H1 (cell line): ENCODE measurements at regions not wholly inside any gene's neighbourhood (a gene's known extent, or its start where the extent isn't known, plus 50 kb on each side); places are given as distances from the start of the nearest gene placed in this dataset.

Source experiments
- CTCF ChIA-PET: fragments of 300-600 bp; sonication (Branson Sonifier 250); formaldehyde crosslinking; loops from one replicate; lab custom pipeline; 2021; ENCODE audit not compliant: partially characterized antibody; lab: Charles Lee
- POLR2A ChIA-PET: fragments of 300-600 bp; sonication (Branson Sonifier 250); formaldehyde crosslinking; loops from one replicate; lab custom pipeline; 2021; ENCODE audit warnings: inconsistent platforms; ENCODE audit not compliant: partially characterized antibody; lab: Charles Lee
- DNase-seq, 2 experiments: peaks; one replicate each; pipeline versions ENCODE4 v3.0.0 to v3.0.0-alpha.2; 2010 to 2022; ENCODE audit warnings: low spot score in 2 of 2, low read depth in 1 of 2, mixed read lengths in 1 of 2
- FAIRE-seq: peaks from 2 replicates; lab custom pipeline; 2011; peaks lifted over from hg19 to GRCh38; lab: Jason Lieb, UNC
- H2AFZ ChIP-seq: 2 replicates; pipeline ENCODE4 v1.8.1; 2012; ENCODE audit warnings: low read length, inconsistent platforms
- H2AK5ac ChIP-seq: 2 replicates; pipeline ENCODE4 v1.6.1; 2013; ENCODE audit warnings: low read depth, low read length
- H2BK120ac ChIP-seq: replicated peaks from 2 replicates; pipeline ENCODE3; 2013; ENCODE audit warnings: low read depth, low read length, inconsistent platforms
- H2BK12ac ChIP-seq: 2 replicates; pipeline ENCODE4 v1.6.1; 2013; ENCODE audit warnings: low read depth, low read length
- H2BK15ac ChIP-seq: 2 replicates; pipeline ENCODE4 v1.6.1; 2013; ENCODE audit warnings: low read length
- H2BK20ac ChIP-seq: 2 replicates; pipeline ENCODE4 v1.6.1; 2013; ENCODE audit warnings: low read length
- H2BK5ac ChIP-seq: 2 replicates; pipeline ENCODE4 v1.6.1; 2013; ENCODE audit warnings: low read depth, low read length
- H3K14ac ChIP-seq: 2 replicates; pipeline ENCODE4 v1.6.1; 2013; ENCODE audit warnings: inconsistent platforms; ENCODE audit not compliant: insufficient read length
- H3K18ac ChIP-seq: 2 replicates; pipeline ENCODE4 v1.6.1; 2013; ENCODE audit warnings: low read length; ENCODE audit errors: extremely low read depth
- H3K23ac ChIP-seq: 2 replicates; pipeline ENCODE4 v1.6.1; 2013; ENCODE audit warnings: inconsistent platforms; ENCODE audit not compliant: insufficient read length
- H3K23me2 ChIP-seq: 2 replicates; pipeline ENCODE4 v1.6.1; 2013; ENCODE audit warnings: low read depth, low read length
- H3K27ac ChIP-seq: 2 replicates; pipeline ENCODE4 v1.6.1; 2011; ENCODE audit warnings: low read depth, low read length, inconsistent platforms
- H3K27me3 ChIP-seq, 4 experiments: replicated peaks in 1 of 4; 1 replicate in 1 of 4; 2 replicates in 3 of 4; pipeline versions ENCODE4 v1.6.1 to v1.8.1; 2011 to 2013; ENCODE audit warnings: low read length in 3 of 4, mild to moderate bottlenecking in 3 of 4, inconsistent platforms in 2 of 4, mixed read lengths in 2 of 4, moderate library complexity in 1 of 4; ENCODE audit not compliant: control insufficient read depth in 3 of 4, insufficient read depth in 3 of 4; ENCODE audit errors: extremely low read depth in 1 of 4
- H3K36me3 ChIP-seq, 4 experiments: 2 replicates each; pipeline versions ENCODE4 v1.6.1 to v1.8.1; 2011 to 2013; ENCODE audit warnings: mild to moderate bottlenecking in 4 of 4, low read length in 3 of 4, moderate library complexity in 2 of 4, control low read depth in 1 of 4, inconsistent platforms in 1 of 4; ENCODE audit not compliant: insufficient read depth in 4 of 4, control insufficient read depth in 2 of 4
- H3K4ac ChIP-seq: replicated peaks from 2 replicates; pipeline ENCODE3; 2013; ENCODE audit warnings: low read length, low read depth, mixed read lengths, inconsistent platforms; ENCODE audit not compliant: insufficient read length
- H3K4me1 ChIP-seq, 4 experiments: replicated peaks in 1 of 4; 1 replicate in 1 of 4; 2 replicates in 3 of 4; pipeline versions ENCODE4 v1.6.1 to v1.8.1; 2011 to 2013; ENCODE audit warnings: low read length in 3 of 4, inconsistent platforms in 2 of 4, mixed read lengths in 1 of 4; ENCODE audit not compliant: insufficient read depth in 4 of 4, control insufficient read depth in 3 of 4
- H3K4me2 ChIP-seq, 2 experiments: 2 replicates each; pipeline versions ENCODE4 v1.6.1 to v1.8.1; 2011 to 2013; ENCODE audit warnings: low read depth in 2 of 2, low read length in 2 of 2, control low read depth in 1 of 2, inconsistent platforms in 1 of 2, mild to moderate bottlenecking in 1 of 2; ENCODE audit not compliant: insufficient read depth in 1 of 2
- H3K4me3 ChIP-seq, 4 experiments: fragments of 200-600, 300-600 bp in 1 of 4; sonication (generic), shearing (Covaris generic), sonication (Bioruptor Twin) in 1 of 4; 2 replicates each; pipeline versions ENCODE4 v1.5.1 to v1.8.1; 2011 to 2016; ENCODE audit warnings: low read length in 4 of 4, low read depth in 3 of 4, control low read depth in 2 of 4, inconsistent platforms in 2 of 4, mild to moderate bottlenecking in 2 of 4, mixed read lengths in 1 of 4, moderate library complexity in 1 of 4; ENCODE audit not compliant: insufficient read depth in 2 of 4; ENCODE audit errors: extremely low read depth in 1 of 4
- H3K56ac ChIP-seq: replicated peaks from 2 replicates; pipeline ENCODE3; 2013; ENCODE audit warnings: low read depth, mild to moderate bottlenecking, mixed read lengths, low read length, inconsistent platforms; ENCODE audit not compliant: insufficient read length
- H3K79me1 ChIP-seq: 2 replicates; pipeline ENCODE4 v1.6.1; 2013; ENCODE audit warnings: low read depth, low read length, control low read depth
- H3K79me2 ChIP-seq, 2 experiments: 2 replicates each; pipeline versions ENCODE4 v1.6.1 to v1.8.1; 2012 to 2013; ENCODE audit warnings: low read length in 2 of 2, mild to moderate bottlenecking in 2 of 2, inconsistent platforms in 1 of 2; ENCODE audit not compliant: insufficient read depth in 2 of 2, control insufficient read depth in 1 of 2
- H3K9ac ChIP-seq, 4 experiments: replicated peaks in 1 of 4; 1 replicate in 1 of 4; 2 replicates in 3 of 4; pipeline versions ENCODE4 v1.6.1 to v1.8.1; 2011 to 2013; ENCODE audit warnings: low read depth in 3 of 4, low read length in 3 of 4, control low read depth in 2 of 4, mild to moderate bottlenecking in 2 of 4, moderate library complexity in 2 of 4, inconsistent platforms in 1 of 4; ENCODE audit errors: extremely low read depth in 1 of 4
- H3K9me3 ChIP-seq, 2 experiments: 2 replicates each; pipeline versions ENCODE4 v1.6.1 to v1.8.1; 2012 to 2013; ENCODE audit warnings: mild to moderate bottlenecking in 2 of 2, moderate library complexity in 2 of 2, control low read depth in 1 of 2, inconsistent platforms in 1 of 2, low read depth in 1 of 2, low read length in 1 of 2, mixed read lengths in 1 of 2; ENCODE audit not compliant: insufficient read depth in 2 of 2
- H4K20me1 ChIP-seq, 2 experiments: replicated peaks in 1 of 2; 2 replicates each; pipeline versions ENCODE3 to v1.8.1; 2011 to 2013; ENCODE audit warnings: inconsistent platforms in 2 of 2, low read length in 2 of 2, mild to moderate bottlenecking in 1 of 2; ENCODE audit not compliant: insufficient read depth in 2 of 2, control insufficient read depth in 1 of 2
- H4K5ac ChIP-seq: 2 replicates; pipeline ENCODE4 v1.6.1; 2013; ENCODE audit warnings: low read length, low read depth, mixed read lengths, inconsistent platforms; ENCODE audit not compliant: insufficient read length
- H4K8ac ChIP-seq: 2 replicates; pipeline ENCODE4 v1.8.0; 2013; ENCODE audit warnings: mild to moderate bottlenecking, moderate library complexity, low read length, inconsistent platforms; ENCODE audit not compliant: insufficient read depth; ENCODE audit errors: extremely low read depth
- H4K91ac ChIP-seq: replicated peaks from 2 replicates; pipeline ENCODE3; 2013; ENCODE audit warnings: low read length, mixed read lengths, inconsistent platforms; ENCODE audit not compliant: insufficient read length
- ATF3 ChIP-seq: IDR thresholded peaks from 2 replicates; pipeline ENCODE4 v1.6.1; 2011; ENCODE audit warnings: low read depth, mild to moderate bottlenecking, low read length; ENCODE audit not compliant: insufficient read depth
- BACH1 ChIP-seq: IDR thresholded peaks from 2 replicates; pipeline ENCODE4 v1.6.1; 2012; ENCODE audit warnings: low read length, improper control_type of control experiment
- CHD2 ChIP-seq: IDR thresholded peaks from 2 replicates; pipeline ENCODE4 v1.6.1; 2012; ENCODE audit warnings: low read length, improper control_type of control experiment
- EGR1 ChIP-seq: IDR thresholded peaks from 2 replicates; pipeline ENCODE4 v1.6.1; 2011; ENCODE audit warnings: low read depth, low read length, borderline replicate concordance
- EP300 ChIP-seq, 2 experiments: IDR thresholded peaks; 1 replicate in 1 of 2; 2 replicates in 1 of 2; pipeline ENCODE4 v1.6.1; 2011 to 2012; ENCODE audit warnings: low read depth in 2 of 2, low read length in 2 of 2, mild to moderate bottlenecking in 2 of 2, borderline replicate concordance in 1 of 2, inconsistent platforms in 1 of 2, moderate library complexity in 1 of 2
- EZH2 ChIP-seq: fragments of 200-600 bp; sonication (generic); IDR thresholded peaks from 2 replicates; pipeline ENCODE4 v1.7.1; 2012; ENCODE audit warnings: low read depth, mild to moderate bottlenecking, moderate library complexity, low read length, inconsistent platforms; ENCODE audit not compliant: severe bottlenecking
- JUN ChIP-seq: IDR thresholded peaks from 2 replicates; pipeline ENCODE4 v1.6.1; 2011; ENCODE audit warnings: low read depth, mild to moderate bottlenecking, improper control_type of control experiment, low read length
- WGBS, 2 experiments: shearing (Covaris generic) in 1 of 2; methylation state at CpG; one replicate each; pipeline versions ENCODE4 v1.1.6 to v1.1.7; 2013 to 2015; ENCODE audit warnings: low lambda C conversion rate in 2 of 2, mixed read lengths in 2 of 2, inconsistent platforms in 1 of 2, low coverage in 1 of 2, missing lambda C conversion rate in 1 of 2; ENCODE audit not compliant: insufficient replicate concordance in 2 of 2, insufficient coverage in 1 of 2, insufficient read length in 1 of 2; ENCODE audit errors: extremely low coverage in 1 of 2, missing lambda C conversion rate in 1 of 2; 5-methylcytosine and 5-hydroxymethylcytosine counted together

- ChIA-PET CTCF (interaction anchor here (1.1 kb wide), 1 partner anchor 38 kb away, joined by 3 read pairs; no protein-coding TSS in a partner anchor), POLR2A (no interaction called here)
- Histone ChIP-seq H4K20me1 (no peaks in the 10 kb centered on the region), H3K79me2 (no peaks in the 10 kb centered on the region), H3K9ac (no peak overlapping the region), H4K8ac (no peak overlapping the region), H3K36me3 (no peaks in the 10 kb centered on the region), H2AFZ (0 out of 2 replicates have a peak overlapping the region, but pooled peaks have one; percentile 30), H2AK5ac (no peak overlapping the region), H3K18ac (no peak overlapping the region), H4K5ac (no peak overlapping the region), H2BK5ac (no peak overlapping the region), H3K27me3 (no peaks in the 10 kb centered on the region), H3K56ac (no peak overlapping the region), H4K91ac (no peak overlapping the region), H2BK15ac (no peak overlapping the region), H3K79me1 (no peaks in the 10 kb centered on the region), H2BK20ac (no peak overlapping the region), H3K4me2 (no peak overlapping the region), H3K23me2 (no peaks in the 10 kb centered on the region; the same call in 1 of the 2 replicates), H3K4me1 (no peaks in the 10 kb centered on the region; a peak in 1 of 7 replicates), H2BK12ac (no peak overlapping the region), H3K4ac (no peak overlapping the region), H3K9me3 (no peaks in the 10 kb centered on the region), H3K14ac (no peak overlapping the region), H3K23ac (no peak overlapping the region), H3K4me3 (no peak overlapping the region), H2BK120ac (no peak overlapping the region), H3K27ac (no peak overlapping the region)
- WGBS, 2 experiments = 98% methylated on average over 3 of the region's 3 CpGs; no CpG with 5 or more reads in 1 of the 2 experiments
- TF ChIP-seq ATF3 = no peak
- TF ChIP-seq CHD2 = no peak
- no peak for TF ChIP-seq EGR1
- TF ChIP-seq JUN = no peak
- TF ChIP-seq BACH1 = no peak
- TF ChIP-seq EP300 (IDR thresholded peaks at IDR 0.05; ENCODE audit: borderline replicate concordance in 1 of 2, low read depth in 2 of 2, low read length in 2 of 2) = no peak
- no peak for TF ChIP-seq EZH2
- FAIRE-seq (no peak), DNase-seq (no peak)
Measured at GRCh38 chr11:23502389-23502788, 642.1 kb upstream of the CCDC179 start.
